HCT116 (cell line): ENCODE measurements at regions not wholly inside any gene's neighbourhood (a gene's known extent, or its start where the extent isn't known, plus 50 kb on each side); places are given as distances from the start of the nearest gene placed in this dataset.

Experiments
- ATAC-seq: fragments of 200-7000 bp; cut with Tn5 transposase; 2 replicates; pipeline ENCODE4 v1.9.1; 2020; ENCODE audit warnings: mild to moderate bottlenecking, moderate library complexity
- BruUV-seq: library from RNA; stranded (reverse); fragments of 400-500 nt; replicated peaks from 2 replicates; lab custom pipeline; 2021; lab: Mats Ljungman, UMichigan
- CTCF ChIA-PET: fragments of 300-600 bp; sonication (Branson Sonifier 250); formaldehyde crosslinking; loops from one replicate; lab custom pipeline; 2021; ENCODE audit warnings: antibody characterized with exemption; lab: Charles Lee
- POLR2A ChIA-PET: fragments of 300-600, 350-600 bp; sonication (Branson Sonifier 250); formaldehyde crosslinking; loops from one replicate; lab custom pipeline; 2021; ENCODE audit warnings: antibody characterized with exemption; lab: Charles Lee
- RAD21 ChIA-PET, 2 experiments: fragments of 300-600 bp; sonication (Branson Sonifier 250); formaldehyde crosslinking; loops; one replicate each; lab custom pipeline; 2023; ENCODE audit warnings: low total read pairs in 2 of 2; ENCODE audit not compliant: uncharacterized antibody in 2 of 2, unreplicated experiment in 2 of 2, low non-redundant PET in 1 of 2; lab: Charles Lee
- DNase-seq: peaks from one replicate; pipeline ENCODE4 v3.0.0-alpha.2; 2010; ENCODE audit warnings: low read depth, low spot score
- H2AFZ ChIP-seq: fragments of 200-600 bp; shearing (Covaris generic), sonication (generic); 2 replicates; pipeline ENCODE4 v1.6.1; 2017; ENCODE audit warnings: low read depth, mixed run types, mixed read lengths, antibody characterized with exemption, low read length; ENCODE audit not compliant: poor library complexity, severe bottlenecking
- H3K27ac ChIP-seq: 2 replicates; pipeline ENCODE4 v1.5.1; 2012; ENCODE audit warnings: low read depth, low read length
- H3K27me3 ChIP-seq: fragments of 200-600 bp; sonication (generic); 2 replicates; pipeline ENCODE4 v1.6.1; 2016; ENCODE audit warnings: mixed run types, low read length, mixed read lengths; ENCODE audit not compliant: insufficient read depth
- H3K36me3 ChIP-seq, 2 experiments: fragments of 200-500 bp in 1 of 2; fragments of 200-600 bp in 1 of 2; sonication (Bioruptor generic) in 1 of 2; sonication (generic) in 1 of 2; 2 replicates each; pipeline versions ENCODE4 v1.5.1 to v1.6.1; 2014 to 2016; ENCODE audit warnings: low read length in 2 of 2, inconsistent platforms in 1 of 2, mixed read lengths in 1 of 2, mixed run types in 1 of 2; ENCODE audit not compliant: insufficient read depth in 2 of 2, control insufficient read depth in 1 of 2
- H3K4me1 ChIP-seq, 2 experiments: fragments of 200-600 bp in 1 of 2; sonication (generic) in 1 of 2; 2 replicates each; pipeline versions ENCODE4 v1.5.1 to v1.6.1; 2012 to 2017; ENCODE audit warnings: low read length in 2 of 2, inconsistent platforms in 1 of 2, mild to moderate bottlenecking in 1 of 2, mixed read lengths in 1 of 2, mixed run types in 1 of 2, moderate library complexity in 1 of 2; ENCODE audit not compliant: insufficient read depth in 2 of 2, control insufficient read depth in 1 of 2
- H3K4me2 ChIP-seq: fragments of 200-600 bp; sonication (generic); 2 replicates; pipeline ENCODE4 v1.6.1; 2017; ENCODE audit warnings: mixed run types, low read length, mixed read lengths
- H3K4me3 ChIP-seq, 2 experiments: fragments of 200-600 bp in 1 of 2; sonication (generic) in 1 of 2; replicated peaks in 1 of 2; 2 replicates each; pipeline ENCODE4 v1.5.1; 2011 to 2016; ENCODE audit warnings: low read length in 2 of 2, control low read depth in 1 of 2, low read depth in 1 of 2, mild to moderate bottlenecking in 1 of 2, mixed read lengths in 1 of 2, mixed run types in 1 of 2
- H3K79me2 ChIP-seq: fragments of 200-600 bp; sonication (generic); 2 replicates; pipeline ENCODE4 v1.6.1; 2017; ENCODE audit warnings: mild to moderate bottlenecking, mixed run types, low read length, moderate library complexity, mixed read lengths; ENCODE audit not compliant: insufficient read depth
- H3K9ac ChIP-seq: fragments of 200-600 bp; sonication (generic); 2 replicates; pipeline ENCODE4 v1.6.1; 2016; ENCODE audit warnings: low read length, mixed read lengths
- H3K9me2 ChIP-seq: fragments of 200-600 bp; sonication (generic), shearing (Covaris generic); 2 replicates; pipeline ENCODE4 v1.6.1; 2017; ENCODE audit warnings: mixed run types, mild to moderate bottlenecking, moderate library complexity; ENCODE audit not compliant: insufficient read depth
- H3K9me3 ChIP-seq, 2 experiments: fragments of 200-500 bp in 1 of 2; fragments of 200-600 bp in 1 of 2; sonication (Bioruptor generic) in 1 of 2; sonication (generic) in 1 of 2; 2 replicates each; pipeline ENCODE4 v1.6.1; 2014 to 2017; ENCODE audit warnings: low read length in 2 of 2, mixed read lengths in 2 of 2, inconsistent platforms in 1 of 2, low read depth in 1 of 2, mild to moderate bottlenecking in 1 of 2, mixed run types in 1 of 2, moderate library complexity in 1 of 2; ENCODE audit not compliant: control insufficient read depth in 1 of 2, insufficient read depth in 1 of 2
- H4K20me1 ChIP-seq: fragments of 200-600 bp; sonication (generic), shearing (Covaris generic); 2 replicates; pipeline ENCODE4 v1.6.1; 2017; ENCODE audit warnings: mixed run types, mild to moderate bottlenecking, moderate library complexity; ENCODE audit not compliant: insufficient read depth
- MAX ChIP-seq: IDR thresholded peaks from 2 replicates; pipeline ENCODE4 v1.6.1; 2012
- SRF ChIP-seq: IDR thresholded peaks from 2 replicates; pipeline ENCODE4 v1.6.1; 2012; ENCODE audit warnings: low read depth
- intact Hi-C: fragments of 100-400 bp; cut with micrococcal nuclease; formaldehyde crosslinking; loops from 2 replicates; pipeline ENCODE4 v1.10.0; 2022
- TF ChIP-seq, protein P1 (sequence below), 3 experiments: fragments of 200-600 bp in 1 of 3; sonication (generic) in 1 of 3; IDR thresholded peaks in 2 of 3; conservative IDR thresholded peaks in 1 of 3; 2 replicates each; pipeline ENCODE4 v1.5.1; 2012 to 2017; ENCODE audit warnings: low read depth in 2 of 3, low read length in 2 of 3, antibody characterized with exemption in 1 of 3, borderline replicate concordance in 1 of 3, control low read depth in 1 of 3, mild to moderate bottlenecking in 1 of 3, mixed read lengths in 1 of 3, mixed run types in 1 of 3, moderate library complexity in 1 of 3; ENCODE audit not compliant: insufficient read depth in 1 of 3

- H4K20me1 ChIP-seq: no peaks in the 10 kb centered on the region
- H3K9me2 ChIP-seq: no peaks in the 10 kb centered on the region
- H3K27ac ChIP-seq: no peak overlapping the region
- H3K9me3 ChIP-seq: no peaks in the 10 kb centered on the region
- no peak overlapping the region for H3K4me3 ChIP-seq
- no peaks in the 10 kb centered on the region for H3K36me3 ChIP-seq
- BruUV-seq: no TSS peak
- ChIA-PET CTCF (interaction anchor here (1.2 to 1.8 kb wide), 2 partner anchors 9 to 74 kb away, joined by 3 to 8 read pairs; no protein-coding TSS in a partner anchor), POLR2A (no interaction called here), RAD21 (no interaction called here)
- intact Hi-C loops: loop anchor here (5.0 to 10.0 kb wide), 3 partner anchors 265 to 792 kb away; no protein-coding TSS in a partner anchor
- no peaks in the 10 kb centered on the region for H3K79me2 ChIP-seq
- no peak overlapping the region for H3K9ac ChIP-seq
- no peaks in the 10 kb centered on the region for H3K4me1 ChIP-seq
- no peak for TF ChIP-seq SRF
- TF ChIP-seq, protein P1, sequence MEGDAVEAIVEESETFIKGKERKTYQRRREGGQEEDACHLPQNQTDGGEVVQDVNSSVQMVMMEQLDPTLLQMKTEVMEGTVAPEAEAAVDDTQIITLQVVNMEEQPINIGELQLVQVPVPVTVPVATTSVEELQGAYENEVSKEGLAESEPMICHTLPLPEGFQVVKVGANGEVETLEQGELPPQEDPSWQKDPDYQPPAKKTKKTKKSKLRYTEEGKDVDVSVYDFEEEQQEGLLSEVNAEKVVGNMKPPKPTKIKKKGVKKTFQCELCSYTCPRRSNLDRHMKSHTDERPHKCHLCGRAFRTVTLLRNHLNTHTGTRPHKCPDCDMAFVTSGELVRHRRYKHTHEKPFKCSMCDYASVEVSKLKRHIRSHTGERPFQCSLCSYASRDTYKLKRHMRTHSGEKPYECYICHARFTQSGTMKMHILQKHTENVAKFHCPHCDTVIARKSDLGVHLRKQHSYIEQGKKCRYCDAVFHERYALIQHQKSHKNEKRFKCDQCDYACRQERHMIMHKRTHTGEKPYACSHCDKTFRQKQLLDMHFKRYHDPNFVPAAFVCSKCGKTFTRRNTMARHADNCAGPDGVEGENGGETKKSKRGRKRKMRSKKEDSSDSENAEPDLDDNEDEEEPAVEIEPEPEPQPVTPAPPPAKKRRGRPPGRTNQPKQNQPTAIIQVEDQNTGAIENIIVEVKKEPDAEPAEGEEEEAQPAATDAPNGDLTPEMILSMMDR (IDR thresholded peaks at IDR 0.05 in 2 of 3, conservative IDR thresholded peaks at IDR 0.05 in 1 of 3; ENCODE audit: borderline replicate concordance in 1 of 3, insufficient read depth in 1 of 3, low read depth in 2 of 3, low read length in 2 of 3): peak in 1 of 3 experiments; percentile 9; a peak in 1 of 6 replicates
- no peak for DNase-seq
- H3K27me3 ChIP-seq: peaks cover 9% of the 10 kb centered on the region; the same call in 1 of the 2 replicates
- H2AFZ ChIP-seq: no peak overlapping the region
- ATAC-seq: no peak
- H3K4me2 ChIP-seq: no peak overlapping the region
Measured at GRCh38 chr9:78439866-78440830, 143.2 kb downstream of the PSAT1 start.

DNA sequence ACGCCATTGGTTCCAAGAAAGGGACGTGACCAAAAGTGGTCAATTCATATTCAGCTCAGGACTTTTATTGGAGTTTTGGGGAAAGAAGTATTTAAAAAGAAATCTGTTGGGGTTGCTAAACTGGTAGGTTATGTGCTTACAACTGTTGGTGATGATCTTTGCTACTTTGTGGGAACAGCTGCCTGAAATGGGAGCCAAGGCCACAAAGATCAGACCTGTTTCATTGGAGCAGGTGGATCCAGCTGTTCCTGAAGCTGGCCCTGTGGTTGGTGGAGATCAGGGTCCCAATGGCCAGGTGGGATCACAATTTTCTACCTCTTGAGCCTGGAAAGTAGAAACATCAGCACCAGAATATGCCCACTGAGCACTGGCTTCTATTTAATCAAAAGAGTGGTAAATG lies 144.5 kb downstream of the PSAT1 start:
- H3K4me2 ChIP-seq: no peak overlapping the region
- intact Hi-C loops: loop anchor here (5.0 kb wide), 1 partner anchor 791 kb away; no protein-coding TSS in a partner anchor

More for the DNA sequence above, 144.5 kb downstream of the PSAT1 start:
- TF ChIP-seq MAX: no peak
- no peak overlapping the region for H2AFZ ChIP-seq
- peaks cover 6% of the 10 kb centered on the region; the same call in 1 of the 2 replicates for H3K27me3 ChIP-seq
- H3K9me3 ChIP-seq: no peaks in the 10 kb centered on the region
- ChIA-PET RAD21 (no interaction called here), POLR2A (no interaction called here), CTCF (no interaction called here)
- H3K27ac ChIP-seq: no peak overlapping the region
- H3K9me2 ChIP-seq: no peaks in the 10 kb centered on the region
- no peak overlapping the region for H3K9ac ChIP-seq
- H3K4me1 ChIP-seq: no peaks in the 10 kb centered on the region
- ATAC-seq: no peak
- no peak for DNase-seq
- no TSS peak for BruUV-seq
- H4K20me1 ChIP-seq: no peaks in the 10 kb centered on the region
- no peak overlapping the region for H3K4me3 ChIP-seq
- no peaks in the 10 kb centered on the region for H3K36me3 ChIP-seq
- no peaks in the 10 kb centered on the region for H3K79me2 ChIP-seq
